Inferior parietal cortex (tissue), 1 donor: ENCODE measurements at regions not wholly inside any gene's neighbourhood (a gene's known extent, or its start where the extent isn't known, plus 50 kb on each side); places are given as distances from the start of the nearest gene placed in this dataset.
"Not testable (repeated sequence)": the region's sequence is repeated elsewhere in the genome, so short reads cannot be mapped to it uniquely, and the experiment has no call there.

Experiments
- DNase-seq: peaks from one replicate; pipeline ENCODE4 v3.0.0-alpha.2; 2016; ENCODE audit errors: extremely low spot score

DNA sequence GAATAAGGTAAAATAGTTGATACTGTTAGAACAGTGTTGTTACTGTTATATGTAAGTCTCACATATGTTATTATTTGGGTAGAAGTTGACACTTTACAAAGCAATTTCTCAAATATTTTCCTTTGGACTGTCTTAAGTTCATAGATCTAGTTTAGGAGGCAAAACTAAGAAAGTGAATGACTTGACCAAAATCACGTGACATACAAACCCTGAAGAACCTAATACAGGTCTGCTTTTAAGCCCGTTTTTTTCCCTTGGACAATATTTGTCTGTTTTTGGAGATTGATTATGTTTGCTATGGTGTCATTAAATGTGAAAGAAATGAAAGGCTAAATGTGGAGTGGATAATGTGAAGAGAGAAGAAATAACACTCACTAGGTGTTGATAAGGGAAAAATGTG is 644.9 kb upstream of the PITX2 start:
- DNase-seq, result no peak

- DNase-seq, result no peak
Measured at GRCh38 chr4:111268769-111269414, 646.0 kb upstream of the PITX2 start.

DNA sequence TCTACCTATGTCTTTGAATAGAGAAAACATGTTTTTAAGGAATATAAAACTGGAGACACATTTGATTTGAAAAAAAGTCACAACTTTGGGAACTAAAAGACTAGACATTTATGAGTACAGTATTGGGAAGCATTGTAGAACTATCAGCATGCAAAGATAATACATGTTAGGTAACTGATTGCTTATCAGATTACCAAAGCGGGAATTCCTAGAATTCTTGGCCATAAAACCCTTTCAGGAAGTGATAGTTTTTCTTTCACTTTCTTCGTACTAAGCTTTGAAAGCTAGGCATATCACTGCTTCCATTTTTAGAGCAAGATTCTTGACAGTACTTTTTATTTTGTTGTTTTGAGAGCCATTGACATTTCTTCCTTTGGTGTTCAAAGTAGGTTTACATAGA is 646.6 kb upstream of the PITX2 start:
- no peak for DNase-seq

DNA sequence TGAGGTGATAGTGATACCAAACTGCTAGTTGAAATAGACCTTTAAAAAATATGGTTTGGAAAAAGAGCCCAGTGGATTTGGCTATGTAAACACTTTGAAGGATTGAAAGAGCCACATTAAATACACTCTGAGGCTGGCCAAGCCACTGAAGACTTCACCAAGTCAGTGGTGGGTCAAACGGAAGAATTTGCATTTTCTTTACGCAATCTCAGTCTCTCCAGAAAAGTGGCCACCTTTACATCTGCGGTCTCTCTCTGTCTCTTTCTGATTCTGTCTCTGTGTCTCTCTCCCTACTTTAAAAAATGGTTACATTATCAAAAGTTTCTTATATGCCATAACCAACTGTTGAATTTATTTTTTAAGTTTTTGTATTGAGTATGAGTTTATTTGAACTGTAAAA is 651.2 kb upstream of the PITX2 start:
- no peak for DNase-seq

DNA sequence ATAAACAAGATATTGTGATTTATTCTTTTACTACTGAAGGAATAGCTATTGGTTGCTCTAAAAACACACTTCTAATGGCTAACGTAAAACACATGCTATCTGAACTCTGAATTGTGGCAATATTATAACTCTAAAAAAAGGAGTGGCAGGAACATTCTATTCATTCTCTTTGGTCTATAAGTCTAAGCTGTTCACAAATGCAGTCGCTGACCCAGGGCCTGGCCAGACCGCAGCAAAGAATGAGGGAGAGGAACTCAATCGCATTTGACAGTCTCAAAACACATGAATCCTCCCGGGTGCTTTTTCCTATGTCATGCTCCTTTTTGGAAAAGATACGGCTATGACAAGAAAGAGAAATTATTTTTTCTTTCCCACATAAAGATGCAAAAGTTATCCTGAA is 651.6 kb upstream of the PITX2 start:
- no peak for DNase-seq

DNA sequence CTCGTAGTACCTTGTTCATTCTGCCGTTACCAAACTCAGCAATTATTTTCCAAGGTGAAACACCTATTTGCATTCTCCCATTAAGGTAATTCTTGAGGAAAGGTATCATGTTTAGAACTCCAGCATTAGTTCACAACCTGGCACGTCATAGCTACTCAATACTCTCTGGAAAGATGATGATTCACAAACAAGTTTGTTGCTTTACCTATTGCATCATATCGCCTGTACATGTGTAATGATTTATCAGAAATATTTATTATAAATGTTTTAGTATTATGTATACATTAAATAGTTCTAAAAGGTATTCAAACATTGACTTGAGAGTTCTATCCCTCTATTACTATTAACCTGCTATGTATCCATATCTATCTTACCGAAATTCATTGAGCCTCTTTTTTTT is 658.3 kb upstream of the PITX2 start:
- DNase-seq, result no peak

DNA sequence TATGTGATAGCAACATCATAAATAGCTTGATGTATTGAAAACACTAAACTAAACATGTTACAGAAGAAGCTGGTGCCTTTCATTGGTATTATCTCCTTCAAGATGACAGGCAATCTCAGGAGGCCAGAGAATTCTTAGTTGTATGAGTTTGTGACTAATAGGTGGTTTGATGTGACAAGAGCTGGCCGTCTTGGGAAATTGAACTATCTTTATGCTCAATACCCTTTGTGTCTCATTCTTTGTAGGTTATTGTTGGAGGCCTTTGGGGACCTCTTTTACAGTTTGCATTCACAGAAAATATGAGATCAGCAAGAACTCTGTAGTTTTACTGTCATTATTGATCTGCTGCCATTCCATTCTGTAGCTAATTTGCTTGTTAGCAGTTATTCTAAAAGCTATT is 659.2 kb upstream of the PITX2 start:
- no peak for DNase-seq

GRCh38 chr4:111283066-111283677 is 660.3 kb upstream of the PITX2 start:
- DNase-seq, result peak; percentile 49

GRCh38 chr4:111296466-111296865 is 673.6 kb upstream of the PITX2 start:
- DNase-seq, result no peak

- no peak for DNase-seq
Measured at GRCh38 chr4:111303806-111304205, 680.9 kb upstream of the PITX2 start.

DNA sequence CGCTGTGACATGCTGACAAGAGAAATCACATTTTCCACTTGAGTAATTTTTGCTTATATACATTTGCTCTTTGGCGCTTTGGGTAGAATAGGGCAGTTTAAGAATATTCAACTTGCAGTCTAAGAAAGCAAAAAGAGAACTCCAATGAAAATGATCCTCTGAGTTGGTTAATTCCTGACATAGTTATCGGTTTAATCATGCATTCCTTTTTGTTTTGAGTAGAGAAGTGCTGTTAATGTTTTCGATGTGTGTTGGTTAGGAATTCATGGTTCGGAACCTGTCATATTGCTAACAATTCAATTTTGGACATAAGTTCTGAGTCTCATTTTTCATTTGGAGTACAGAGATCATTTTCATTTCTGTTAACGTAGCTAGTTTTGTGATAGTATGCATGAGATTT is 700.6 kb upstream of the PITX2 start:
- DNase-seq, result no peak

- no peak for DNase-seq
Measured at GRCh38 chr4:111323916-111324315, 701.0 kb upstream of the PITX2 start.

DNA sequence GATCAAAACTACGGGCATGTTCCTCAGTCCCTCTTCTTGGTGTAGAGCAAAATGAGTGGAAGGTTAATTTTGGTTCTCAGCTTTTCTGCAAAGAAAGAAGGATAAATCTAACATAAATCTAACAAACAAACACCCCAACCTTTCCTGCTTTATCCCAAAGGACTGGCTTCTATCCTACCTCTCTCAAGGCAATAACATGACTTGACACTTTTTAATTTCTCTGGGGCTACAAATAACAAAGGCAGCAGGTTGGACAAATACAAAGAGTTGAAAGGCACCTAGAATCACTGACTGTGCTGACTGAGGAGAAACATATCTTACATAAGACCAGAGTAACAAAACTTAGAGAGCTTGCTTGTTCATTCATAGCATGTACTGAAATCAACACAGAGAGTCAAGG is 703.6 kb upstream of the PITX2 start:
- DNase-seq, result no peak

DNA sequence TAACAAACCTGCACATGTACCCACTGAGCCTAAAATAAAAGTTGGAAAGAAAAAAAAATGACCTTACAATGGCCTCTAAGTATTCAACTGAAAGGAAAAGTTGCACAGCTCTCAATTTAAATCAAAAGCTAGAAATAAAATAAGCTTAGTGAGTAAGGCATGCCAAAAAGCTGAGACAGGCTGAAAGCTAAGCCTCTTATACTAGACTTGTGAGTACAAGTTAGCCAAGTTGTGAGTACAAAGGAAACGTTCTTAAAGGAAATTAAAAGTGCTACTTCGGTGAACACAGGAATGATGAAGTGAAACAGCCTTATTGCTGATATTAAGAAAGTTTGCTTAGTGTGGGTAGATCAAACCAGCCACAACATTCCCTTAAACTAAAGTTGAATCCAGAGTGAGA is 707.9 kb upstream of the PITX2 start:
- DNase-seq, result no peak

DNA sequence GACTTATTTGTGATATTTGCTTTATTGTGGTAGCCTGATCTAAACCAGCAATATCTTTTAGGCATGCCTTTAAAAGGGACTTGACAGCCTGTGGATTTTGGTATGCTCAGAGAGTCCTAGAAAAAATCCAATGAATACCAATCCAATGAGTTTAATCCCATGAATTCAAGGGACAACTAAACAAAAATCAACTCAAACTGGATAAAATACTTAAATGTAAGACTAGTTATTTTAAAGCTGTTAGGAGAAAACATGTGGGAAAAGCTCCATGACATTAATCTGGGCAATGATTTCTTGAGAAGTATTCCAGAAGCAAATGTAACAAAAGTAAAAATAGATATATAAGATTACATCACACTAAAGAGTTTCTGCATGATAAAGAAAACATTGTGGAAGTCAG is 711.5 kb upstream of the PITX2 start:
- no peak for DNase-seq

DNA sequence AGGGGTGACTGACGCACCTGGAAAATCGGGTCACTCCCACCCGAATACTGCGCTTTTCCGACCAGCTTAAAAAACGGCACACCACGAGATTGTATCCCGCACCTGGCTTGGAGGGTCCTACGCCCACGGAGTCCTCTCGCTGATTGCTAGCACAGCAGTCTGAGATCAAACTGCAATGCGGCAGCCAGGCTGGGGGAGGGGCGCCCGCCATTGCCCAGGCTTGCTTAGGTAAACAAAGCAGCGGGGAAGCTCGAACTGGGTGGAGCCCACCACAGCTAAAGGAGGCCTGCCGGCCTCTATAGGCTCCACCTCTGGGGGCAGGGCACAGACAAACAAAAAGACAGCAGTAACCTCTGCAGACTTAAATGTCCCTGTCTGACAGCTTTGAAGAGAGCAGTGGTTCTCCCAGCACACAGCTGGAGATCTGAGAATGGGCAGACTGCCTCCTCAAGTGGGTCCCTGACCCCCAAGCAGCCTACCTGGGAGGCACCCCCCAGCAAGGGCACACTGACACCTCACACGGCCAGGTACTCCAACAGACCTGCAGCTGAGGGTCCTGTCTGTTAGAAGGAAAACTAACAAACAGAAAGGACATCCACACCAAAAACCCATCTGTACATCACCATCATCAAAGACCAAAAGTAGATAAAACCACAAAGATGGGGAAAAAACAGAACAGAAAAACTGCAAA is 714.5 kb upstream of the PITX2 start:
- DNase-seq, result not testable (repeated sequence)

DNA sequence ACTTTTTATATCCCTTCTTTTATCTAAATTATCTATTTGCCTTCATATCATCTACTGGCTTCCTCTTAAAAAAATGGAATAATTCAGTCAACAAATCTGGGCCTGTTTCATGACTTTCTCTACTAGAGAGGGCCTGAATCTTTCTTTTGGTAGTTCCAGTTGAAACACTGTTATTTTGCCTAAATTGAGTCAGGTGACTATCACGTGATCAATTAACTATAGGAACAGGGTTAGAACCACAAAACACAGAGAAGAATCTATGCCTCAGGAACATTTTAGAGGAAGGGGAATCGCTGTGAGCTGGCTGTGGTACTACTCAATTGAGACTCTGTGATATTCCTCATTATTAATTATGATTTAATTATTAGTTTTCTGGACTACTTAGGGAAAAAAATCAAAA is 736.7 kb upstream of the PITX2 start:
- no peak for DNase-seq

DNA sequence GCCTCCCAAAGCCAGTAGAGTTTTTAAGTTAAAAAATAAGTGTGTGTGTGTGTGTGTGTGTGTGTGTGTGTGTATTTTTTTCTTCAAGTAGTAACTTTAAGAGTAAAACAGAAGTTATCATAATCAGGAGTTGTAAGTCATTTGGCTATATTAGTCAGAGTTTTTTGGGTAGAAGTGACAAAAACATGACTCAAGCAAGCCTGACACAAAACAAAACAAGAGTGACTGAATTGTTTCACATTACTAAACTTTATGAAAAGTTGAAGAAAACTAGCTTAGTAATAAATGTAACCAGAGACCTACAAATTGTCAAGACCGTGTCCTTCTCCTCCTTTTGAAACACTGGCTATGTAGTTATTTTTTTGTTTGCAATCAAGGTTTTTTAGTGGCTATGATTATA is 738.0 kb upstream of the PITX2 start:
- DNase-seq, result no peak

GRCh38 chr4:111362941-111363361 is 740.1 kb upstream of the PITX2 start:
- no peak for DNase-seq

- DNase-seq, result not testable (repeated sequence)
Measured at GRCh38 chr4:111377880-111378279, 755.0 kb upstream of the PITX2 start.

DNA sequence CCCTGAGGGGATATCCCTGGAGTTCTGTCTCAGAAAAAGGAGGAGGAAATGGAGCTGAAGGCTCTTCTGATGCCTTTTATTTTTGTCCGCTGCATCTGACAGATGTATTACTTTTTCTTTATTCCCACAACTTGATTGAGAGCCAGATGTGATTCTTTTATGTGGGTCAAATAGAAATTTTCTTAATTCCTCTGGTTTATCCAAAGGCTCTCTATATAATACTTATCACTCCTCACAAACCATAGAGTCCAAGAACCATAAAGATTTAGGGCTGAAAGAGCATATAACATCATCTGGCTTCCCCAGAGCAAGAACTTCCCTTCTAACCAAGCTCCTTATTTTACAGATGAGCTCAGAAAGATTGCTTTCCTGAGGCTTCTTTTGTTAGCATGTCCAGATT is 756.7 kb upstream of the FAM241A start:
- DNase-seq, result no peak

- no peak for DNase-seq
Measured at GRCh38 chr4:111391829-111392228, 753.4 kb upstream of the FAM241A start.

DNA sequence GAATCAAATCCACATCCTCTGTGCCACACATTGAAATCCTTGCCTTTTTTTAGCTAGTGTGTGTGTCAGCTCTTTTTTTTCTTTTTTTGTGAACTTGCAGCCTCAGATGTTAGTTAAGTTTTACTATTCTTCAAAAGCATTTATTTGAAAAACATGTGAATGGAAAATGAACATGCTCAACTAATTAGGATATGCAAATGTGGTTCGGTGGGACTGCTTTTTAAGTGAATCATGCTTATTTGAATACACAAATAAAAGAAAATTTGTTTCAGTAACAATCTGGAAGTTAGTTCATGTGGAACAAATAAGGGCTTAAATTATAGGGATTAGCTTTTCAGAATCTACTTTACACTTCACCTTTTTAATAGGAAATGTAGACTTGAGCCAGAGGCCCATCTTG is 751.5 kb upstream of the FAM241A start:
- DNase-seq, result no peak
